Thyroid gland (tissue), 4 donors: ENCODE measurements at regions not wholly inside any gene's neighbourhood (a gene's known extent, or its start where the extent isn't known, plus 50 kb on each side); places are given as distances from the start of the nearest gene placed in this dataset.

Experiments
- DNase-seq, 2 donors: peaks; one replicate each; pipeline ENCODE4 v3.0.0-alpha.2; 2019
- H3K27ac ChIP-seq, 3 donors: fragments of 200-600 bp; sonication (generic); 1 replicate in 2 of 3; 2 replicates in 1 of 3; pipeline ENCODE4 v1.5.1; 2016 to 2019; ENCODE audit warnings: mild to moderate bottlenecking in 1 of 3, moderate library complexity in 1 of 3
- H3K27me3 ChIP-seq: fragments of 200-600 bp; sonication (generic); one replicate; pipeline ENCODE4 v1.5.1; 2019
- H3K36me3 ChIP-seq, 2 donors: fragments of 200-600 bp; sonication (generic); one replicate each; pipeline ENCODE4 v1.5.1; 2016 to 2019
- H3K4me1 ChIP-seq, 2 donors: fragments of 200-600 bp; sonication (generic); one replicate each; pipeline ENCODE4 v1.5.1; 2017 to 2019
- H3K4me3 ChIP-seq, 3 donors: fragments of 200-600 bp; sonication (generic); replicated peaks in 1 of 3; 1 replicate in 2 of 3; 2 replicates in 1 of 3; pipeline ENCODE4 v1.5.1; 2016; ENCODE audit warnings: mild to moderate bottlenecking in 1 of 3
- H3K9me3 ChIP-seq: fragments of 200-600 bp; sonication (generic); one replicate; pipeline ENCODE4 v1.5.1; 2017
- POLR2A ChIP-seq, 2 donors: fragments of 450-650 bp; IDR thresholded peaks; one replicate each; pipeline ENCODE4 v1.6.1; 2017; ENCODE audit warnings: antibody characterized with exemption in 2 of 2, mild to moderate bottlenecking in 2 of 2, moderate library complexity in 1 of 2
- WGBS, 2 donors: methylation state at CpG; one replicate each; pipeline ENCODE4 v1.1.5; 2017; 5-methylcytosine and 5-hydroxymethylcytosine counted together
- intact Hi-C: fragments of 100-400 bp; cut with DNase I; formaldehyde crosslinking; loops from one replicate; pipeline ENCODE4 v1.15.1; 2023
- TF ChIP-seq, protein P1 (sequence below), 6 experiments: fragments of 200-600 bp in 3 of 6; fragments of 450-650 bp in 3 of 6; sonication (generic) in 3 of 6; IDR thresholded peaks; one replicate each; pipeline ENCODE4 v1.5.1; 2016 to 2019; ENCODE audit warnings: antibody characterized with exemption in 6 of 6, mild to moderate bottlenecking in 2 of 6, inconsistent platforms in 1 of 6, moderate library complexity in 1 of 6

DNA sequence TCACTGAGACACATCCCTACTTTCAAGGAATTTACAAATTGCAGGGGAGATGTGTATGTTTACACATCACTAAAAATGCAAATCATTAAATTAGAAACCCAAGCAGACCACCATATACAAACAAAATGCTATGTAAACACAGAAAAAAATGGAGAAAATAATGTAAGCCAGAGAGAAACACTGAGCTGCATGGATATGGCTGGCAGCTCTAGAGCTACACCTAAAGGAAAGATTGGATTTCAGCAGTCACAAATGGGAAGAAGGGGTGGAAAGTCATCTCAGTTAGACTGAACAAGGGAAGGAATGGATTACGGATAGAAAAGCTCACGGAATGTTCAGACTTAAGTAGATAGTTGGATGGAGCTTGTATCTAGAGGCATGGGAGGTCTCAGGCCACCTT lies 186.3 kb downstream of the MOSPD2 start:
- intact Hi-C loops = no loop called here
- Histone ChIP-seq H3K36me3 (no peaks in the 10 kb centered on the region), H3K27me3 (no peaks in the 10 kb centered on the region), H3K4me1 (no peaks in the 10 kb centered on the region), H3K27ac (no peak overlapping the region), H3K9me3 (no peaks in the 10 kb centered on the region), H3K4me3 (no peak overlapping the region)
- DNase-seq = no peak
- 73 to 74% methylated on average over 2 of the region's 2 CpGs for WGBS, 2 donors
- TF ChIP-seq, protein P1, sequence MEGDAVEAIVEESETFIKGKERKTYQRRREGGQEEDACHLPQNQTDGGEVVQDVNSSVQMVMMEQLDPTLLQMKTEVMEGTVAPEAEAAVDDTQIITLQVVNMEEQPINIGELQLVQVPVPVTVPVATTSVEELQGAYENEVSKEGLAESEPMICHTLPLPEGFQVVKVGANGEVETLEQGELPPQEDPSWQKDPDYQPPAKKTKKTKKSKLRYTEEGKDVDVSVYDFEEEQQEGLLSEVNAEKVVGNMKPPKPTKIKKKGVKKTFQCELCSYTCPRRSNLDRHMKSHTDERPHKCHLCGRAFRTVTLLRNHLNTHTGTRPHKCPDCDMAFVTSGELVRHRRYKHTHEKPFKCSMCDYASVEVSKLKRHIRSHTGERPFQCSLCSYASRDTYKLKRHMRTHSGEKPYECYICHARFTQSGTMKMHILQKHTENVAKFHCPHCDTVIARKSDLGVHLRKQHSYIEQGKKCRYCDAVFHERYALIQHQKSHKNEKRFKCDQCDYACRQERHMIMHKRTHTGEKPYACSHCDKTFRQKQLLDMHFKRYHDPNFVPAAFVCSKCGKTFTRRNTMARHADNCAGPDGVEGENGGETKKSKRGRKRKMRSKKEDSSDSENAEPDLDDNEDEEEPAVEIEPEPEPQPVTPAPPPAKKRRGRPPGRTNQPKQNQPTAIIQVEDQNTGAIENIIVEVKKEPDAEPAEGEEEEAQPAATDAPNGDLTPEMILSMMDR (IDR thresholded peaks at IDR 0.05) = no peak
- no peak for TF ChIP-seq POLR2A (IDR thresholded peaks at IDR 0.05)

DNA sequence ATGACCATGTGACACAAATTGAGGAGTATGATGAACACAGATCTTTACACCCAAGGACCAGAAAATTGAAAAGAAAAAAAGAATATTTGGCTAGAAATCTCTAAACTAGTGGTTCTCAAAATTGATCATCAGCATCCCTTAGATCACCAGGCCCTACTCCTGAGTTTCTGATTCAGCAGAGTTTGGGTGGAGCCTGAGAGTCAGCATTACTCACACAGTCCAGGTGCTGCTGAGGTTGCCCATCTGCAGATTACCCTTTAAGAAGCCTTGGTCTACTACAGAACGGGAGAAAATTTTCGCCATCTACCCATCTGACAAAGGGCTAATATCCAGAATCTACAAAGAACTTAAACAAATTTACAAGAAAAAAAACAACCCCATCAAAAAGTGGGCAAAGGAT lies 182.8 kb downstream of the MOSPD2 start:
- Histone ChIP-seq H3K36me3 (no peaks in the 10 kb centered on the region), H3K27ac (no peak overlapping the region), H3K4me3 (no peak overlapping the region), H3K9me3 (no peaks in the 10 kb centered on the region), H3K4me1 (no peaks in the 10 kb centered on the region), H3K27me3 (no peaks in the 10 kb centered on the region)
- DNase-seq = no peak
- WGBS, 2 donors = 95 to 100% methylated on average over 2 of the region's 2 CpGs
- intact Hi-C loops = no loop called here
- TF ChIP-seq, protein P1 (IDR thresholded peaks at IDR 0.05) = no peak
- TF ChIP-seq POLR2A (IDR thresholded peaks at IDR 0.05) = no peak

DNA sequence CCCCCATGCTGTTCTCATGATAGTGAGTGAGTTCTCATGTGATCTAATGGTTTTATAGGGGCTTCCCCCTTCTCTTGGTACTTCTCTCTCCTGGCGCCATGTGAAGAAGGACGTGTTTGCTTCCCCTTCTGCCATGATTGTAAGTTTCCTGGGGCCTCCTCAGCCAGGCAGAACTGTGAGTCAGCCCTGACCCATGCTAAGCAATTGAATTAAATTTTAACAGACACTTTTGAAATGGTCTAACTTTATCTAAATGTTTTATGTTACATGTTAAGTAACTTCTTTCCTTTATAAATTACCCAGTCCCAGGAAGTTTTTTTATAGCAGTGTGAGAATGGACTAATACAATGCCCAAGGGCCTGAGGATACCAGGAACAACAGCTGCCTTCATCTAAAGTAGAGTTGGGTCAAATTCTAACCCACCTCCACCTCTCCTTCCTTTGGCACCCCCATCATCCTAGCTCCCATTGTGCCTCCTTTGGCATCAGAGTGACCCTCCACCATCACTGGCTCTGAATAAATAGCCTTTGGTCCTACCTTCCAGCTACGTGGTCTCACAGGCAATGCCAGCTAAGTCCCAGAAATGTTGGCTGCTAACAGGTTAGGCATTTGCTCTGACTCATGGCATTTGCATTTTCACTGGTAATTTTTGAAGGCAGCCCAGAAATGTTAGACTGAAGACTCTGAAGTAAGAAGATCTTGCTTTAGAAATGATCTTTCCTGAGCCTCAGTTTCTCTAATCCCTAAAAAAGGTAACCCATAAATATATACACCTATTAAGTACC lies 182.1 kb downstream of the MOSPD2 start:
- no peaks in the 10 kb centered on the region for H3K36me3 ChIP-seq
- intact Hi-C loops = no loop called here
- no peaks in the 10 kb centered on the region for H3K9me3 ChIP-seq
- DNase-seq = no peak
- H3K4me3 ChIP-seq = no peak overlapping the region
- H3K4me1 ChIP-seq = no peaks in the 10 kb centered on the region
- H3K27me3 ChIP-seq = no peaks in the 10 kb centered on the region
- TF ChIP-seq, protein P1 (IDR thresholded peaks at IDR 0.05) = no peak
- no peak for TF ChIP-seq POLR2A (IDR thresholded peaks at IDR 0.05)
- 79 to 85% methylated on average over 2 to 3 of the region's 3 CpGs for WGBS, 2 donors
- no peak overlapping the region for H3K27ac ChIP-seq

DNA sequence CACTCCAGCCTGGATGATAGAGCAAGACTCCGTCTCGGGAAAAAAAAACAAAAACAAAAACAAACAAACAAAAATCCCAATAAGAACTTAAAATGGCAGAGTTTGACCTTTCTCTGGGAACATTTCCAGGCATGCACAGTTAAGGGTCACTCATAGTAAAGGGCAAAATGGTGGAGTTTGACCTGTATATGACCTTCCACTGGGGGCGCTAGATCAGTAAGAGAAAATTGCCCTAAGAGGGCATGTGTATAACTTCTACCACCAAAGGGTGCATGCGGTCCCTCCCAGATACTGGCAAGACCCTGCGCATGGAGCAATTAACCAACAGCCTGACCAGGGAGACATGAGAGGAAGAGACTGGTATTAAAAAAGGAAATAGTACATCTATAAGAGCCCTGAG lies 177.2 kb downstream of the MOSPD2 start:
- Histone ChIP-seq H3K9me3 (no peaks in the 10 kb centered on the region), H3K4me1 (no peaks in the 10 kb centered on the region), H3K4me3 (no peak overlapping the region), H3K27ac (no peak overlapping the region), H3K36me3 (no peaks in the 10 kb centered on the region), H3K27me3 (no peaks in the 10 kb centered on the region)
- DNase-seq = no peak
- TF ChIP-seq POLR2A (IDR thresholded peaks at IDR 0.05) = no peak
- TF ChIP-seq, protein P1 (IDR thresholded peaks at IDR 0.05) = no peak
- 80 to 93% methylated on average over 5 of the region's 5 CpGs for WGBS, 2 donors
- intact Hi-C loops = no loop called here

DNA sequence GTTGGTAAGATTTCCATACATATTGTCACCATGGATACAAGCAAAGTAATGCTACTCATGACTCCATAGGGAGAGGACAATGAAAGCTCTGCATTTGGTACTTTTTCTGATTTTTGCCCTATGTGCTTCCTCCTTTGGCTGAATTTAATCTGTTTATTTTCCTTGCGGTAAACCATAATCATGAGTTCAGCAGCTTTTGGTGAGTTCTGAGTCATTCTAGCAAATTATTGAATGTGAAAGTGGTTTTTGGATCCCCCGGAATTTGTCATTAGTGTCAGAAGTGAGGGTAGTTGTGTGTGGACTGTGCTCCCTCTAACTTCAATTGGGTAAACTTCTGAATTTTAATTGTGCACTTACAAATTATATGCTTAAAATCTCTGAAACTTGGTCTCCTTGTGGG lies 170.3 kb downstream of the MOSPD2 start:
- WGBS, 2 donors = 34 to 84% methylated on average over 2 of the region's 2 CpGs
- Histone ChIP-seq H3K27ac (no peak overlapping the region), H3K4me3 (no peak overlapping the region), H3K27me3 (no peaks in the 10 kb centered on the region), H3K36me3 (no peaks in the 10 kb centered on the region), H3K9me3 (no peaks in the 10 kb centered on the region), H3K4me1 (no peaks in the 10 kb centered on the region)
- intact Hi-C loops = no loop called here
- no peak for DNase-seq
- TF ChIP-seq, protein P1 (IDR thresholded peaks at IDR 0.05) = no peak
- no peak for TF ChIP-seq POLR2A (IDR thresholded peaks at IDR 0.05)
